Pancreas (tissue), 10 donors: ENCODE measurements at regions not wholly inside any gene's neighbourhood (a gene's known extent, or its start where the extent isn't known, plus 50 kb on each side); places are given as distances from the start of the nearest gene placed in this dataset.

Experiments used
- ATAC-seq, 4 donors: fragments of 200-7000 bp; cut with Tn5 transposase; one replicate each; pipeline versions ENCODE4 v1.8.0 to v1.9.1; 2020; ENCODE audit warnings: mild to moderate bottlenecking in 4 of 4, moderate library complexity in 4 of 4
- DNase-seq, 6 donors: peaks; one replicate each; pipeline ENCODE4 v3.0.0-alpha.2; 2020
- FAIRE-seq: peaks from 2 replicates; lab custom pipeline; 2012; peaks lifted over from hg19 to GRCh38; lab: Jason Lieb, UNC
- H3K27ac ChIP-seq, 4 donors: fragments of 200-600 bp; sonication (generic); 1 replicate in 3 of 4; 2 replicates in 1 of 4; pipeline versions ENCODE4 v1.5.0 to v1.8.0; 2020
- H3K27me3 ChIP-seq, 4 donors: fragments of 200-600 bp; one replicate each; pipeline ENCODE4 v1.8.0; 2021
- H3K36me3 ChIP-seq, 3 donors: fragments of 200-600 bp; sonication (generic) in 1 of 3; one replicate each; pipeline versions ENCODE4 v1.5.0 to v1.8.0; 2020 to 2021
- H3K4me1 ChIP-seq, 3 donors: fragments of 200-600 bp; one replicate each; pipeline ENCODE4 v1.8.0; 2021
- H3K4me3 ChIP-seq, 4 donors: fragments of 200-600 bp; sonication (generic) in 2 of 4; one replicate each; pipeline versions ENCODE4 v1.5.0 to v1.8.0; 2020 to 2021
- H3K9me3 ChIP-seq, 4 donors: fragments of 200-600 bp; one replicate each; pipeline ENCODE4 v1.8.0; 2021
- CTCF ChIP-seq, 4 donors: fragments of 200-600 bp; sonication (generic) in 3 of 4; IDR thresholded peaks; one replicate each; pipeline versions ENCODE4 v1.5.0 to v1.8.0; 2021; ENCODE audit warnings: antibody characterized with exemption in 4 of 4
- WGBS, 2 donors: extraction: QIAGEN DNeasy Blood & Tissue Kit; methylation state at CpG; one replicate each; pipeline ENCODE4 v1.1.7; 2013; 5-methylcytosine and 5-hydroxymethylcytosine counted together
- intact Hi-C, 3 donors: fragments of 100-400 bp; cut with DNase I; formaldehyde crosslinking; loops; one replicate each; pipeline versions ENCODE4 v1.11.1 to v1.14.2; 2022
- donor health status: healthy with polysubstance abuse.
- donor health status: DM: no; HTN: no; CAD: no; lungs with moderate emphysema.
- donor health status: DM: no; HTN: no; CAD: no.
- donor health status: control.
- donor health status: control.
- donor health status: Bipolar disorder and iron deficiency.
- donor health status: DM: yes; HTN: yes; CAD: no.
- donor health status: DM: no; HTN: no; CAD: no.
- donor health status: DM: no; HTN: no; CAD: no.
- donor health status: DM: yes; HTN: yes; CAD: no.

- Histone ChIP-seq H3K27ac (no peak overlapping the region), H3K4me3 (no peak overlapping the region), H3K4me1 (no peaks in the 10 kb centered on the region), H3K36me3 (no peaks in the 10 kb centered on the region), H3K9me3 (no peaks in the 10 kb centered on the region), H3K27me3 (no peaks in the 10 kb centered on the region)
- 68 to 82% methylated on average over 2 of the region's 2 CpGs for WGBS, 2 donors
- intact Hi-C loops: no loop called here
- FAIRE-seq: no peak
- no peak for DNase-seq
- ATAC-seq: no peak
- TF ChIP-seq CTCF (IDR thresholded peaks at IDR 0.05): no peak
Observed at GRCh38 chr3:174596447-174596982, 262.6 kb upstream of the NAALADL2 start.

- Histone ChIP-seq H3K4me3 (no peak overlapping the region), H3K9me3 (no peaks in the 10 kb centered on the region), H3K4me1 (no peaks in the 10 kb centered on the region), H3K27me3 (no peaks in the 10 kb centered on the region), H3K27ac (no peak overlapping the region), H3K36me3 (no peaks in the 10 kb centered on the region)
- FAIRE-seq (no peak), DNase-seq (no peak), ATAC-seq (no peak)
- intact Hi-C loops: no loop called here
- no peak for TF ChIP-seq CTCF (IDR thresholded peaks at IDR 0.05)
- 75 to 82% methylated on average over 4 of the region's 4 CpGs for WGBS, 2 donors
Observed at GRCh38 chr3:174598885-174599439, 260.2 kb upstream of the NAALADL2 start.

- Histone ChIP-seq H3K36me3 (no peaks in the 10 kb centered on the region), H3K9me3 (no peaks in the 10 kb centered on the region), H3K27me3 (no peaks in the 10 kb centered on the region), H3K4me1 (peaks cover 0 to 1% (median 0%) of the 10 kb centered on the region in 3 donors), H3K4me3 (no peak overlapping the region), H3K27ac (no peak overlapping the region)
- intact Hi-C loops: no loop called here
- DNase-seq (no peak), ATAC-seq (no peak), FAIRE-seq (no peak)
- 57 to 88% methylated on average over 1 of the region's 1 CpG for WGBS, 2 donors
- TF ChIP-seq CTCF (IDR thresholded peaks at IDR 0.05): no peak
Observed at GRCh38 chr3:174613173-174613572, 246.0 kb upstream of the NAALADL2 start.

GRCh38 chr3:174614036-174614435, 245.1 kb upstream of the NAALADL2 start:
- 82 to 87% methylated on average over 2 of the region's 2 CpGs for WGBS, 2 donors
- Histone ChIP-seq H3K4me1 (peaks cover 0 to 4% (median 0%) of the 10 kb centered on the region in 3 donors), H3K27me3 (no peaks in the 10 kb centered on the region), H3K27ac (no peak overlapping the region), H3K4me3 (no peak overlapping the region), H3K9me3 (no peaks in the 10 kb centered on the region), H3K36me3 (no peaks in the 10 kb centered on the region)
- intact Hi-C loops: no loop called here
- DNase-seq (no peak), ATAC-seq (no peak), FAIRE-seq (no peak)
- TF ChIP-seq CTCF (IDR thresholded peaks at IDR 0.05): no peak

GRCh38 chr3:174618368-174619080, 240.6 kb upstream of the NAALADL2 start:
- no peak for TF ChIP-seq CTCF (IDR thresholded peaks at IDR 0.05)
- ATAC-seq: peak in 1 of 4 donors; percentile 41
- Histone ChIP-seq H3K36me3 (no peaks in the 10 kb centered on the region), H3K4me1 (peaks cover 0 to 4% (median 0%) of the 10 kb centered on the region in 3 donors), H3K27ac (no peak overlapping the region), H3K9me3 (no peaks in the 10 kb centered on the region), H3K27me3 (no peaks in the 10 kb centered on the region), H3K4me3 (no peak overlapping the region)
- no peak for FAIRE-seq
- no peak for DNase-seq
- WGBS, 2 donors: 89% methylated on average over 1 of the region's 1 CpG
- intact Hi-C loops: no loop called here
